ENCODE measurements at regions not wholly inside any gene's neighbourhood (a gene's known extent, or its start where the extent isn't known, plus 50 kb on each side); places are given as distances from the start of the nearest gene placed in this dataset.

DNA sequence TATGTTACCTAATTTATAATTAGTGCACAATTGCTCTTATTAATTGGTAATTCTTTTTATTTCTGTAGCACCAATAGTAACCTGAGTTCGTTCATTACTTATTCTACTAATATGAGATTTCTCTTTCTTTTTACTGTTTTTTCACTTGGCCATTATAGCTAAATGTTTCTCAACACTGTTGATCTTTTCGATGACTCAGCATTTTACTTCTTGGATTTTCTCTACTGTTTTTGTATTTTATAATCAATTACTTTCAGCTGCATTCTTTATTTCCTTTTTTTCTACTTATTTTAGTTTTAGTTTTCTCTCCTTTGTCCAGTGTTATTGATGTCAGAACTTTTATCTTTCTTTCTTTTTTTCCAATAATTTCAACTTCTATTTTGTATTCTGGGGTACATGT is 589.4 kb upstream of the SOX11 start:
- no peak for DNase-seq

DNA sequence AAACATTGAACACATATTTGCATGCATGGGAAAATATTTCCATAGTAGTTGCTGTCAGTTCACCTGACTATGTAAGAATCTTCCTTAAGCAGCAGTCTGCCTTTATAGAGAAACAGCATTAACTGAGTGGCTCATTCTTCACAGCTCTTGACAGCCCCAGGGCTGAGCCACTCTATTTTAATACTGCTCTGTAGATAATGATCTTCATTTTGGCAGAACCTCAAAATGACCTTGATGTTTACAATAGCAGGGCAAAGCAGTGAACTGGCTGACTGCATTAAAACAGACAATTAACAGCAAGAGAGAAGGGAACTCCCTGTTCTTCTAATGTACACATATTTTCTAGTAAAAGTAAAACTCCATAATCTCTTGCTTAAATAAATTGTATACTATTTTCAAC is 580.6 kb upstream of the SOX11 start:
- DNase-seq, result no peak

DNA sequence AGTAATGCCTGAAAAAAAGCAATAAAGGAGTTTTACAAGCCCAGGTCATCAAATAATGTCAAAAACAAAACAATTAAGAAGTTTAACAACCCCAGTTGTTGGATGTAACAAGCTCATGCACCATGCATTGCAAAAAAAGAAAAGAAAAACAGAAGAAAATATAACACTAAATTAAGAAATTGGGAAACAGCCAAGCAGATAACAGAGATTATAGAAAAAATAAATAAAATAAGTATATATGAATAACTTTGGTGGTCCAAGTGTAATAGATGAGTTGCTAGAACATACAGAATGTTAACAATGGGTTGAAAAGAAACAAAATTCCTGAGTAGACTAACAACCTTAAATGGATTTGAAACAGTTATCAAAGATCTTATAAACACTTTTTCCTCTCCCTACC is 573.1 kb upstream of the SOX11 start:
- no peak for DNase-seq

DNA sequence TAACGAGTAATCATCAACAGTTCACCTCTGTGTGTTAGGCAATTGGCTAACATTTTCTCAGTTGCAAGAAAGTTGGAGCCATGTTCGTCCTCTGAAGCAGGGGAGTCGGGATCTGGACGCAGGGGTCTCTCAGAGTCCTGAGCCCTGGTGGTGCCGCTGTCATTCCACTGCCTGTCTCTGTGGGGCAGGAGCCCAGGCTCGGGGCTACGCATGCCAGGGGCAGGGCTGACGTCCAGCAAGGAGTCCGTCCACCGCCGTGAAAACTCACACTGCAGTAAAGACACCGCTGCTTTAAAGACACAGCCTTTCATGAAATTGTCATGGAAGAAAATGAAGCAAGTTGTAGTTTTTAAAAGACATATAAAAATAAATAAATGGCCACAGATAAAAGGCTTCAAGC is 571.1 kb upstream of the SOX11 start:
- no peak for DNase-seq

DNA sequence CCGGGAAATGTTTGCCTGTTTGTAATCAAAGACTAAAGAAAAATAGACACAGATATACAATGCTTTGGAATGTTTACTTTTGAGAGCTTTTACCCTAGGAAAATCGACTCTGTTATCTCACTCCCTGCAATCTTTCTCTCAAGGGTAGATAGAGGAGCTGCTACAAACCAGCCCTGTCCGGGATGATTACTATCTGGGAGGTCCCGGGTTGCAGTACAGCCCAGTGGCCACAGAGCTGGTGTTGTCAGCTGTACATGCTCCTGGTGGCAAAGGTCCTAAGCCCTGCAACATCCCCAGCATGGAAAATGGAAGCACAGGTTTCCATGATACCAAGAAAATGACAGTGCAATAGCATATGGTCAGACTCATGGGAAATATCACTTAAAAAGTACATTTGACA is 570.5 kb upstream of the SOX11 start:
- no peak for DNase-seq

DNA sequence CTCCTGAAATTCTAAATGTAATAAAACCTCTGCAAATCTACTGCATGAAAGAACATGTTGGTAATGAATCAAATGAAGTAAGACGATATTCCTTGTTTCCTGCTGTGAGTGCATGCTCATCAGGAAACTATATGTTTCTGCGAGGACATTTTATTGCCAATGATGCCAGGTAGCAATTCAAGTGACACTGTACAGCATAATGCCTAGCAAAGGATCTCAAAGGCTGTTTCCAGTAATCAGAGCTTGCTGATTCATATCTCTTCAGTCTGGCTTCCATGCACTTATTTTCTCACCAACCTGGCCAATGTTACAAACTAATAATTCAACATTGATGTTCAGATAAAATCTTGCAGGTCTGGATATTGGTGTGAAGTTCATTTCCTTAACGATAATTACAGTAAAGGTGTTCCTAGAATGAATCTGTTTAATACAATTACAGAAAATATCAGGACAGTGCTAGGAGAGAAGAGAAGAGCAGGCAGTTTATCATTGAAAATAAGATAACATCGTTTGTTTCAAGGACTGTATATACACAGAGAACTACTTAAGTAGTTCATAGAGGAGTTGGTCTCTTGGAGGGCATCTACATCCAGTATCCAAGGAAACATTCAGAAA is 568.5 kb upstream of the SOX11 start:
- DNase-seq, result no peak

DNA sequence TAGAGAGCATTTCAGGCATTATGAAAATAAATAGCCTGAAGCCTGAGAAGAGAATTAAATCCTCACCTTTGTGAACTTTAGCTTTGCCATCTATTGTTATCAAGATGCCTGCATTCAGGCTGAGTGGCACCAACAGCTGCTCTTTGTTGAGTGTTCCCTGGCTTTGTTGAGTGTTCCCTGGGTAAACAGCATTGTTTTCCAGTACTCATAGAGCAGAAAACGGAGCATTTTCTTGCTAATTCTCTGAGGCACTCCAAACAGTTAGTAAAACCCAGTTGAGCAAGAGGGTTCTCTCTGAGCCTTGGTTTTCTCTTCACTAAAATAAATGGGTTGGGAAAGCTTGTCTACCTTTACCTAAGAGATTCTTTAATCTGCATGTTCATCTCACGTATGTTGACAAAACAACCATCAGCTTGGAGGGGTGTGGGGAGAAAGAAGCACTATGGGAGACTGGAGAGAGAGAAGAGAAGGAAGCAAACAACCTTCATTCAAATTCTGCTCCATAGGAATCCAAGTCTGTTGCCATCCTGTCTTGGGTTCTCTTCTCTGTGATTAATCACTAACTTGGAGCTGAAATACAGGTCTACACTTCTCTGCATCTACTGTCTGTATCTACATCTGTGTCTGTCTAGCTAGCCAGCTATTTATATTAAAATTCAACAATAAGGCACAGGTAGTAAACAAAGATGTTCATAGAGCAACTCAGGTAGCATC is 567.0 kb upstream of the SOX11 start:
- no peak for DNase-seq

DNA sequence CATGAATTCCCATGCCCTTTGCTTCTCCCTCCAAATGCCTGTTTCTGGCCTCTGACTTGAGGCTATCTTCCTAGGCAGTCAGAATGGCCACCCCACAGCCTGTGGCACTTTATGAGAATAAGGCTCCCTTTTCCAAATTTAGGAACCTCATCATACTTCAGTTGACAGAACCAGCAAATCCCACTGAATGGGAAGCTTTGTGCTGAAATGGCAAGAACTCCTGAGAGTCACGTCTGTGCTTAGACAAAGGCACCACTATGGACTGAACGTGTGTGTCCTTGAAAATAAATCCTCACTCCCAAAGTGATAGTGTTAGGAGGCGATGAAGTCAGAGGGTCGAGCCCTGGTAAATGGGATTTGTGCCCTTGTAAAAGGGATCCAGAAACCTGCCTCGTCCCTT is 559.9 kb upstream of the SOX11 start:
- no peak for DNase-seq

DNA sequence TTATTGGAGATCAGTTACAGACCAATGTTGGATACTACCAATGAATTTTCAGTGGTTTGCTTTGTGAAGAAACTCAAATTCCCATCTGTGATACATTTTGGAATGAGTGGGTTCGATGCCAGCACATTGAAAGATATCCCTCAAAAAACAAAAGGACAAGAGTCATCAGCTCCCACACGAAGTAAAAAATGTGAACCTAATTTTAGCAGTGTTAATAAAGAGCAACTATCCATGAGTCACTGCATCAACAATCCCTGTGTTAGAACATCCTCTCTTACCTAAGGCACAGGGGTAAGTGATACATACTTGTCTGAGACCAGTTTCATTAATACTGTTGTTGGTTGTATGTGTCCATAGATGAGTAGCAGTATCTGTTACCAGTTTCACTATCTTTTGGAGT is 551.8 kb upstream of the SOX11 start:
- no peak for DNase-seq

DNA sequence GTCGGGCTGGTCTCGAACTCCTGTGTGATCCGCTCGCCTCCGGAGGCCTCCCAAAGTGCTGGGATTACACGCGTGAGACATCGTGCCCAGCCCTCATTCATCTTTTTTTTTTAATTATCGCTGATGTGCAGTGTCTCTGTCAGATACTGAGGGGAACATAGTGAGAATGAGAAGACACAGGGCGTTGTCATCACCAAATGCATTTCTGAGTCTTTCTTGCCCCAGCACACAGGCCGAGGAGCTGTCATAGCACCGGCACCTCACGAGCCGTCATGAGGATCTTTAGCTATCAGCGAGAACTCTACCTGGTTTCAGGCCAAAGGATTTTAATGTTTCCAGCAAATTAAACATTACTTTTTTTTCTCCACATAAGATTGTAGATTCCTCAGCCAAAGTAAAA is 548.0 kb upstream of the SOX11 start:
- DNase-seq, result no peak

DNA sequence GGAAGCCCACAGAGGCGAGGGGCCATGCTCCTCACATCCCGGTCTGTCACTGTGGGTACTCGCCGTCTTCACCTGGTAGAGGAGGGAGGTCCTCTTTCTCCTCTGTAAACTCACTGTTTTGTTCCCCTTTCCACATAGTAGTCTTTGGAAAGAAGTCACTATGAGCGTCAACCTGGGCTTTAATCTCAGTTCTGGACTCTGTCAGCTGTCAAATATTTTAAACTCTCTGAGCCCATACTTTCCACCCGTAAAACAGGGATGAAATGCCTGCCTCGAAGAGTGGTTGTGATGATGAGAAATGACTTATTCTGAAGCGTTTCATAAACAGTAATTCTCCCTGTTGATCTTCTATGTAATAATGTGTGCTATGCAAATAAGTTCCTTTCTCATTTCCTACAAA is 547.1 kb upstream of the SOX11 start:
- DNase-seq, result no peak

DNA sequence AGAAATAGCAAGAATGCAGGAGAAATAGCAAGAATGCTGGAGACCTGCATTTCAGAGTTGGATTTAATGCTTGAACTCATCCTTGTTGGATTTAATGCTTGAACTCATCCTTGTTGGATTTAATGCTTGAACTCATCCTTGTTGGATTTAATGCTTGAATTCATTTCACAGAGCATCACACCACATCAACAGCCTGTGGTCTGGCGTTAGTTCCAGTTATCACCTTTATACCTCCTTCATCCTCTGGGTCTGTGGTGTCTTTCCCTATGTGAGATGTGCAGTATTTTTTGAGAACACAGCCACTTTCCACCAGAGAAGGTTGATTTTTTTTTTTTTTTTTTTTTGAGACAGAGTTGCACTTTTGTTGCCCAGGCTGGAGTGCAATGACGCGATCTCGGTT is 546.4 kb upstream of the SOX11 start:
- DNase-seq, result no peak

DNA sequence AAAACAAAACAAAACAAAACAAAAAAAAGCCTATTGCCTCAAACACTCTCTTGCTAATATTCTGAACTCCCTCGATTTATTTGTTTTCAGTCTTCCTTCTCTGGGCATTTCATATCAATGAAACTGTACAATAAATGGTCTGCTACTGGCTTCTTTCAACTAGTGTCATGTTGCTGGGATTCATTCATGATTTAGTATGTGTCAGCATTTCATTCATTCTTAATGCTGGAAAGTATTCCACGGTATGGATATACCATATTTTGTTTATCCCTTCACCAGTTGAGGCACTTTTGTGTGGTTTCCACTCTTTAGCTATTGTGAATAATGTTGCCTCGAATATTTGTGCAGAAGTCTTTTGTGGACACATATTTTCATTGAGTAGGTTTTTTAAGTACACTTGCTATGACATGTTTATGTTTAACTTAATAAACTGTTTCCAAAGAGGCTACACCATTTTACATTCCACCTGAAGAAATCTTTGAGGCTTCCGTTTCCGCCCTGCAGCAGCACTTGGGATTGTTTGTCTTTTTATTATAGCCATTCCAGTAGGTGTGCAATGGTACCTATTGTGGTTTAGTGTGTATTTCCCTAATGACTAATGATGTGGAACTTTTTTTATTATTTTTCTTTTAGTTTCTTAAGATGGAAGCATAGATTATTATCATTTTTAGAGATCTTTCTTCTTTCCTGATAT is 543.6 kb upstream of the SOX11 start:
- no peak for DNase-seq

DNA sequence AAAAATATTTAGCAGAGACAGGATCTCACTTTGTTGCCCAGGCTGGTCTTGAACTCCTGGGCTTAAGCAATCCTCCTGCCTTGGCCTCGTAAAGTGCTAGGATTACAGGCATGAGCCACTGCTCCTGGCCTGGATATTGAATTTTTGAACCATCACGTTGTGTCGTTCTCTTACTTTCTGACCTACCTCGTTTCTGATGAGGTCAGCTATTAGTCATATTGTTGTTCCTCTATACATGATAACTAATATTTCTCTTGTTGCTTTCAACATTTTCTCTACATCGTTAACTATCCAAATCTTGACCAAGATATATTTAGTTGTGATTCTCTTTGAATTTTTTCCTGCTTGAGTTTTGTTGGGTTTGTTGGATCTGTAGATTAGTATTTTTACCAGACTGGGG is 541.3 kb upstream of the SOX11 start:
- no peak for DNase-seq

DNA sequence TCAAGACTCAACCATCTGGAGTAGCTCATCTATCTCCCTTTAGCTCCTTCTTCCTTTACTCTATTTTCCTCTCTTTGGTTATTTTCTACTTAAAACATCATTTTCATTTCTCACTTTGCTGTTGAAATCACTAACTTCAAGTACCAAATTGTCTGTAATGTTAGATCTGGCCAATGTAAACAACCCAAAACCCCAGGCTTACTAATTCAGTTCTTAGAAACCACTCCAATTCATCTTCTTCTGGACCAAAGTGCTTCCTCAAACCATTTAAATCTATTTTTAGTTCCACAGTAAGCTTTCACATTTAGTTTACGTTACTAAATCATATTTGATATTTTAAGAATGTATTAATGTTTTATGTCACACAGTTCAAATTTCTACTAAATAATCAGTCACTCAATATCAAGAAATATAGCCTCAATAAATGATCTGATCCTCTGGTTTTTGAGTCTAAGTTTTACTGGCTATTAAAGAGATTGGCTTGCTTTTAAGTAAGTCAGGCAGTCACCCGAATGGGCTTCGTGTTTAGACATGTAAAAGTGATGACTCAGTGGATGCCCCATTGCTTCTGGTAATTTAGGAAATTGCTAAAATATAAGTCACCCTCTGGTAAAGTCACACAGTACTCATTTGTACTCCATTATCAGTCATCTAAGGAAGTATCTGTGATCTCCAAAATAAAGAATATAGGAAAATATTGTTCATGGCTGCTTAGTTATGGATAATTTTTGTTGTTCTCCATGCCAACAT is 527.2 kb upstream of the SOX11 start:
- DNase-seq, result no peak

DNA sequence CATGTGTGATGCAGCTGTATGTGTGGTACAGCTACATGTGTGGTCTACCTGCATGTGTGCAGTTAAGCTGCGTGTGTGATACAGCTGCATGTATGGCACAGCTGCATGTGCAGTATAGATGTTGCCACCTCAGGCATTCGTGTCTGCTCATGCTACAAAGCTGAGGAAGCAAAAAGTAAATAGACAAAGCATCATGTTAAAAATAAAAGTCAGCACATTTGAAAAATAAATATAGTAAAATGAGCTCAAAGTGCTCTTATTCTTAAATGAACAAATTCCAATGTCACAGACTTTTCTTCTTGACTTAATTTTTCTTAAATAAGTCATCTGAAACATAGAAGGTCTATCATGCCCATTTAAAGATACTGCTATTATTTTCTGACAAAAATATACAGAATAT is 519.3 kb upstream of the SOX11 start:
- DNase-seq, result no peak

DNA sequence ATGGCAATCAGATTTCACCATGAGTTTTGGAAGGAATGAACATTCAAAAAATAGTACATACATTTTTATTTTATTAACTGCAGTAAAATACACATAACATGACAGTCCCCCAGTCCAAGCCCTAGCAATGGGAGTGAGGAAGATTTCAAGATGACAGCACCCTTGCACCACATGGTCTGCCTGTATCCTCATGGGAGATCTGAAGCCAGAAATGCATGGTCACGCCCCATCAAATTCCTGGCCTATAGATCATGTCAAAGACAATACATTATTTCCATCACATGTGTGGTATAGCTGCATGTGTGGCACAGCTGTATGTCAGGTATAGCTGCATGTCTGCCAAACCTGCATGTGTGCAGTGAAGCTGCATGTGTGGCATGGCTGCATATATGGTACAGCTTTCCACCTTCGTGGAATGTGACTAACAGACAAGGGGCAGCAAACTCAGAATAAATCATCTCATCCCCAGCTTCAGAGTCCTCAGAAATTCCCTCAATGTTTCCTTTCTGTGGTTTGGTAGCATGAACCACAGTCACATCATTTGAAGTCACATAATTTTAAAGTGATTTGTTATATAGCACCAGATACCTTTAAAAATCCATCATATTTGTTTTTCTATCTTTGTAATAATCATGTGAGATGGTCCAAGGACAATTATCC is 518.2 kb upstream of the SOX11 start:
- no peak for DNase-seq

DNA sequence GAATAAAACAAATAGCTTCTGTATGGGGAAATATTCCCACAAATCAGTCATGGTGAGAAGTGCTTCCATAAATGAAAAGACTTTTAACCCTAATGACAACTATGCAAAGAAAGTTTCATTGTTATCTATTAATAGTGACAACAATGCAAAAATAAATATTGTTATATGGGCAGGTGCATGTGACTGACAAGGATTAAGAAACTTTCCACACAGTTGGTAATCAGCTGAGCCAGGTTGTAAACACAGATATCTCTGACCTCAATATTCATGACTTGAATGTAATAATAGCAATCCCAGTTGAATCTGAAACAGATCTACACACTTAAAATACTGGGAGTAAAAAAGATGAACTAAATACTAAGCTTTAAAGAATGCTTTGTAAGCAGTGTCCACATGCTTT is 517.0 kb upstream of the SOX11 start:
- DNase-seq, result no peak

DNA sequence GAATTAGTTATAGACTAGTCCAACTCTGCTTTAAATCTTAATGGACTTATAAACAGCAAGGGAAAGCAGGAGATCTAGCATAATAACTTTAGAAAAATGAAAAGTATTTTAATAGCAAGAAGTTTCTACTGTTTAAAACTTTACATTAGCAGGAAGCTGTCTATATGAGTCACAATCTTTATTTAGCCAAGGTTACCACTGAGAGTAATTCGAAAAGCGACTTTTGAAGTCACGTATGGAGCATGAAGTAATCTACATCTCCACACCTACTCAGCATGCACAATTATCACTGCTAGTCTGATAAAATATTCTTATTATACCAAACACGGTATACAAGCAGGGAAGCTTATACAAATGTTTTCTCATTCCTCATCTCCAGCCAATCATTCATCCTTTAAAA is 515.4 kb upstream of the SOX11 start:
- DNase-seq, result no peak

DNA sequence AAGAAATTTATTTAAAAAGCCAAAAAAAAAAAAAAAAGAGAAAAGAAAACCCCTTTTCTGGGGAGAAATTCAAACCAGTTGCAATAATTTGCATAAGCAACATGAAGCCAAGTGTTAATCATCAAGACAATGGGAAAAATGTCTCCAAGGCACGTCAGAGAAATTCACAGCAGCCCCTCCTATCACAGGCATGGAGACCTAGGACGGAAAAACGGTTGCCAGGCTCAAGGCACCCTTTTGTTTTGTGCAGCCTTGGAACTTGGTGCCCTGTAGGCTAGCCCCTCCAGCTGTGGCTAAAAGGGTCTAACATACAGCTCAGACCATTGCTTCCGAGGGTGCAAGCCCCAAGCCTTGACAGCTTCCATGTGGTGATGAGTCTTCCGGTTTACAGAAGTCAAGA is 509.2 kb upstream of the SOX11 start:
- DNase-seq, result no peak

DNA sequence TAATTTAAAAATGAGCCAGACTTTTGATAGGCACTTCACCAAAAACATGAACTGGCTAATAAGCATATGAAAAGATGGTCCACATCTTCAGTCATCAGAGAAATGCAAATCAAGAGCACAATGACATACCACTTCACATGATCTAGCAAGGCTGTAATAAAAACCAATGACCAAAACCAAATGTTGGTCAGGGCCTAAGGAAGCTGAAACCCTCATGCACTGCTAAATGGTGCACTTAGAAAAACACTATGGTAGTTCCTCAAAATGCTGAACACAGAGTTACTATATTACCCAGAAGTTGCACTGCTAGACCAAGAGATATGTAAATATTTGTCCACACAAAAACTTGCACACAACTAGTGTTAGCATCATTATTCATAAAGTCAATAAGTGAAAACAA is 504.9 kb upstream of the SOX11 start:
- no peak for DNase-seq

DNA sequence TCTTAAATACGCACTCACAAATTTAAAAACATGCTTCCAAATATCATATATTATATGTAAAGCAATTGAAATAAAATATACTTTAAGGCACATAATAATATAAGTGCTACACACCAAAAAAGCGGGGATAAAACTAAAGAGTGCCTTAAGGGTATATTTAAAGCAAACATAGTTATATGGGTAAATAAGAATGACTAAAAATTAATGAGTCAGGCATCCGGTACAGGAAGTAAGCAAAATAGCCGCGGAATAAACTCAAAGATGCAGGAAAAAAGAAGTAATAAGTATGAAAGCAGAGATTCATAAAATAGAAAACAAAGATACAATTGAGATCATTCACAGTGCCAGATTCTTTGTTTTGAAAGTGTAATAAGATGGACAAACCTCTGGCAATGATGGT is 503.5 kb upstream of the SOX11 start:
- no peak for DNase-seq

DNA sequence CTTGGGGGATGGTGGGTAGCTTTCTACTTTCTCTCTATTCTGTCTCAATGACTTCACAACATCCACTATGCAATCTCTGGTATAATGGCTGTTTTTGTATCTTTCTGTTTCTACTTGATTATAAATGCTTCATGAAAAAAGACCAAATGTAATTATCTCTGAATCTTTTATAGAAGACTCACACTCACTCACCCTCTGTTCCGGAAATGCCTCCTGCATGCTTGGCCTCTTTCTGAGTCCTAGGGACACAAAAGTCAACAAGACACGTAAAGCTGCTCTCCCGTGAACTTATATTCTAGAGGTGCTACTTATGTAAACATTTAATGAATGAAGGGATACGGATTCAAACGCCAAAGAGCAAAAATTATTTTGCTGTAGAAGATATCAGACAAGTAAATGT is 502.2 kb upstream of the SOX11 start:
- DNase-seq, result no peak

All from inflammatory macrophage treated with lipopolysaccharide for 1 hour (primary cell).